ENCODE measurements at regions not wholly inside any gene's neighbourhood (a gene's known extent, or its start where the extent isn't known, plus 50 kb on each side); places are given as distances from the start of the nearest gene placed in this dataset.

GRCh38 chr20:11550657-11551338 is 366.9 kb upstream of the BTBD3 start:
- DNase-seq: no peak

DNA sequence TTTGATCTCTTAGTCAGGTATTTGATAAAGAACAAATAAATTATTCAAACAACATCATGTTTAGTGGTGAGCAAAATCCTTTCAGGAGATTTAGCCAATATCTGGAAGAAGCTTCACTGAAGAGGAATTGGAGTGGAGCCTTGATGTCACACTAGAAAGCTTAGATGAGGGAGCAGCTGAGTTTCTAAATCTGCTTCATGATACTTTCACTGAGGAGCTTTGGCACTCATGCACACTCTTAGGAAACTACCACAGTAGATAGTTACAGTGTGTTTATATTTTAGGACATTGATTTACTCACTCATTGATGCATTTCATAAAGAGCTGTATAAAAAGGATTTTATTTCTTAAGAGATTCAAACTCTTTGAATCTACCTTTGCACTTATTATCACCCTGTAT is 366.2 kb upstream of the BTBD3 start:
- no peak for DNase-seq

GRCh38 chr20:11553603-11554002 is 364.1 kb upstream of the BTBD3 start:
- no peak for DNase-seq

GRCh38 chr20:11555510-11555909 is 362.2 kb upstream of the BTBD3 start:
- no peak for DNase-seq

- no peak for DNase-seq
These were observed 361.3 kb upstream of the BTBD3 start for GRCh38 chr20:11556410-11556809.

DNA sequence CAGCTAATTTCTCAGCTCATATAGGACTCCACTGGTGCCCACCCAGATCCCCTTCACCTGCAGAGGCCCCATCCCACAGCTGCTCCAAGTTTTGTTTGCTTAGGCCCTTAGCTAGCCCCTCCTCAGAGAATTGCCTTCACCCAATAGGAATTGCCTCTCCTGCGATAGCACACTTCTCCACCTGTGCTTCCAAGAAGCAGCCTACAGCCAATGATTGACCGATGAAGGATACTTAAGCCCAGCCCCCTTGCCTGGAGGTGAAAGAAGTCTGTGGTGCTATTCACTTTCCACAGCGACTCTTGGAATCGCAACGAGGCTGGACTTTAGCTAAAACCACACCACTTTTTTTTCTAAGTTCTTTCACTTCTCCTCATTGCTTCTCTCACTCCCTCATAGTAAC is 353.2 kb upstream of the BTBD3 start:
- DNase-seq: no peak

DNA sequence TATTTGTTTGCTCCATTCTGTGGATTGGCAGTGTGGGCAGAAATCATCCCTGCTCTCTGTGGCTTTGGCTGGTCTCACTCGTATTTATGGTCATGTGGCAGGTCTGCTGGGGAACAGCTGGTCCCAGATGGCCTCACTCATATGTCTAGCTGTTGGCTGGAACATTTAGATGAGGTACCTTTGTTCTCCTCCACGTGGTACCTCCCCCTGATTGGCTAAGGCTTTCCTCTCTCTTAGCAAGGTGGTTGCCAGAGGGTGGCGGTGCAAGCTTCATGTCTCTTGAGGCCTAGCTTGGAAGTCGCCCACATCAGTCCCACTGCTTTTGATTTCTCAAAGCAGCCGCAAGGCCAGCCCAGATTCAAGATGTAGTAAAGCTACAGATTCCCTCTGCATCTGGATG is 348.5 kb upstream of the BTBD3 start:
- DNase-seq: no peak

DNA sequence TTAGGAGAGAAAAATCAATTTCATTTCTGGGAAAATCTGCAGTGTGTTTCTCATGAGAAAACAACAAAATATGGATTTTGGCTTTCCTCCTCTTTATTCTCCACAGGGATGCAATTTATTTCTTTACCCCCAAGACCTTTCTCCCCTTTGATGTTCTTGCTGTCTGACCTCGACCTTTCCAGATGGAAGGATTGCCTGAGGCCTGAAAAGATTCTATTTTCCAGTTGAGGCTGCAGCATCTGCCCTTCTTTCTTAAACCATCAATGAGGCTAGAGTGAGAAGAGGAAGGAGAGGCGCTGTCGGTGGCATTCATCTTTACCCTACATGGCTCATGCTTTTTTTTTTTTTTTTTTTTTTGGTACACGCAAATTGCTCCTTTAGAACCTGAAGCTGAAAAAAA is 344.2 kb upstream of the BTBD3 start:
- DNase-seq: no peak

DNA sequence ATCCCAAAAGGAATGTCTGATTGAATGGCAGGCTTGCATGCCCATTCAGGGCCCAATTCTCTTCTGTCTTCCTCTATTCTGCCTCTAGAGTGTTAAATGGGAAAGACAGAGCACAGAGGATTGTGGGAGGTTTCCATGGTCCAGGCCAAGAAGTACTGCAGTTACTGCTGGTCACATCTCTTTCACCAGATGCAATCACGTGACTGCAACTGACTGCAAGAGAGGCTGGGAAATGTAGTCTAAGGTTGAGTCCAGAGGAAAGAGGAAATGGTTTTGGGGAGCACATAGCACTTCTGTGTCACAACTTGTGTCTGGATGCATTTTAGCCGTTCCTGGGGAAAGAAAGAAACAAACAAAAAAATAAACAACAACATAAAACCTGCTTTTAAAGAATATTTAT is 336.4 kb upstream of the BTBD3 start:
- DNase-seq: no peak

- no peak for DNase-seq
These were observed 335.6 kb upstream of the BTBD3 start for GRCh38 chr20:11582060-11582459.

GRCh38 chr20:11585752-11586352 is 331.8 kb upstream of the BTBD3 start:
- DNase-seq: no peak

DNA sequence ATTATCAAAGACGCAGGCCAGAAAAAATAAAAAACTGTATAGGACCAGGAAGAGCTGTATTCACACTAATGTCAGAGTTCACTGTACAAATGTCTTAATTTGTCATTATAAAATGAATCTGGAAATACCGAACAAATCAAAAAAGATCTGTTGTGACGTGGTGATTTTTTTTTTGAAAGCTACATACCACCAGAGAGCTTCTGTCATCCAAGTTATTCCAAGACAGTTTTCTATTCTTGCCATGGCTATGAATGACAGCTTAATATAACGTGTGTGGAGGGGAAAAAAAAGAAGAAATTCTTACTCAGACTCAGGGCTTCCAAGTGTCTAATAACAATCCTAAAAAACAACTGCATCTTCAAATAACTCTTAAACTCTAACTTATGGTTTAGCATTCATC is 328.8 kb upstream of the BTBD3 start:
- DNase-seq: no peak

- DNase-seq: no peak
These were observed 325.7 kb upstream of the BTBD3 start for GRCh38 chr20:11591965-11592364.

GRCh38 chr20:11604339-11604738 is 313.4 kb upstream of the BTBD3 start:
- DNase-seq: no peak

DNA sequence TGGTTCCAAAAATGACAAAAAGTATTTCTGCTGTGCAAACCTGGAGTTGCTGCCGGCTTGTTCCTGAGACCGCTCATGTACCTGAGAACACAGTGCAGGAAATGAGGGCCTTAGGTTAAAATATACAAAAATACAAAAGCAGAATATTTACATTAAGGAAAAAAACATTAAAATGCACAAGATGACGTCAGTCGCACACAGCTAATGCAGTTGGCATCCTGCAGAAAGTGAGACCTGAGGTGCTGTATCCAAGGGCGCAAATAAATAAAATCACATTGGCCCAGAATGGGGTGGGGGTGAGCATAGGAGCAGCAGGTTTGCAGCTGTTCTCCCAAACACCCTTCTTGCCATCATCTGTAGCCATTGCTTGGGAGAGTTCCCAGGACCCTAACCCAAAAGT is 310.6 kb upstream of the BTBD3 start:
- no peak for DNase-seq

DNA sequence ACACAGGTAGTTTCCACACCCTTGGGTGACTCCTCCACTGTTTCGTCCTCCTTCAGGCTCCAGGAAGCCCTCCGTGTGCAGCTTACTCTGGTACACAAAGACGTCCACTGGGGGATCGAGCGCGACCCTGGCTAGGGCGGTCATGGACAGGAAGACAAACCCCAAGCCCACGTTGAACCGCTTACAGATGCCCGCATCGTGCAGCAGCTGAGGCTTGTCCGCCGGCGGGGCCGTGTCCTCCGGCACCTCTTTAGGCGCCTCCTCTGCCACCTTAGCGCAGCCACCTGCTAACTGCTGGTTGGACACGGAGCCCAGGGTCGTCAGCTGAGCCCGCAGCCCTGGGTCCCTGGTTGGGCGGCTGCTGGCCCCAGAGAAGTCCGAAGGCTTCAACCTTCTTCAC is 309.0 kb upstream of the BTBD3 start:
- no peak for DNase-seq

DNA sequence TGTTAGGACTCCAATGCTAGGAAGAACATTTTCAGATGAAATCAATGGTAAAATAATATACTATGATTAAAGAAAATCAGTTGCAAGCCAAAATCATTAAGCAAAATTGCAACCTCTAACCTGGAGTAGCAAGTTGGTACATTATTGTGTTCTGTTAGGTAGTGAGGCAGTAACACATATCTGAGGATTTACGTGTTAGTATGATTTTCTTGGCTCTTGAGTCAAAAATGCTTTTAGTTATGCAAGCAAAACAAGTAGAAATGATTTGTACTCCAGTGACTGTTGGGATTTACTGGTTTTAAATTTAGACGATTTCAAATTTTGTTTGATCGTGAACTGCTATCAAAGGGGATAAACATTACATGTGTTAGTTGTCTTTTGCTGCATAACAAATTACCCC is 293.0 kb upstream of the BTBD3 start:
- no peak for DNase-seq

- DNase-seq: no peak
These were observed 291.1 kb upstream of the BTBD3 start for GRCh38 chr20:11626551-11626950.

GRCh38 chr20:11642866-11643265 is 274.8 kb upstream of the BTBD3 start:
- no peak for DNase-seq

DNA sequence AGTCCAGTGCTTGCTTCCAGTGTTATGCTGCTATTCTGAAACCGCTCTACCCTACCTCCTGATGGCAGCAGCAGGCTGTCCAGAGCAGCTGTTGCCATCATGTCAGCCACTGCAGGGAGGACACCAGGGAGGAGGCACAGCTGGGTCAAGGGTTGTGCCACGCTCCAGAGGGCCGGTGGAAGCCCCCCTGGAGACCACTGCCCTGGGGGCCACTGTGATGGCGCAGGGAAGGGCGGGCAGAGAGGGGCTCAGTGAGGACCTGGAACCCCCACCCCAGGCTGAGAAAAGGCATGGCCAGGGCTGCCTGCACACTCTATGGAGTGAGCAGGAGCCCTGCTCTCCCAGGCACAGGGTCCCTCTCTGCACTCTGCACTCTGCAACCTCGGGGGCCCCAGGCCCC is 271.3 kb upstream of the BTBD3 start:
- no peak for DNase-seq

DNA sequence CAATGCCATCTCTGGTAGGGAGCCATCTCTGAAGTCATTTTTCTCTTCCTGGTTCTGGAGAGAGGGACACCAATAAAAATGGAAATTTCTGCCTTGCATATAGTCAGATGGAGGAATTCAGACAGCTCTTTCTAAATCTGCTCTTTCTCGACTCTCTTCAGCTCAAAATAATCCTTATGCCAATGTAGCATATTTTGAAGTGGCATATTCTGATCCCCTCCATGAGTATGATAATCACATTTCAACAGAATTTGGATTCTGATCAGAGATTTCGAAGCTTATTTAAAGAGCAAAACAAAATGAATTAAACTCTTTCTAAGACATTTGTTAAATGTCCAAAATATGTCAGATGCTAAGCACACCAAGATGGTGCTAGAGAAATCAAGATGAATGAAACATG is 267.1 kb upstream of the BTBD3 start:
- no peak for DNase-seq

DNA sequence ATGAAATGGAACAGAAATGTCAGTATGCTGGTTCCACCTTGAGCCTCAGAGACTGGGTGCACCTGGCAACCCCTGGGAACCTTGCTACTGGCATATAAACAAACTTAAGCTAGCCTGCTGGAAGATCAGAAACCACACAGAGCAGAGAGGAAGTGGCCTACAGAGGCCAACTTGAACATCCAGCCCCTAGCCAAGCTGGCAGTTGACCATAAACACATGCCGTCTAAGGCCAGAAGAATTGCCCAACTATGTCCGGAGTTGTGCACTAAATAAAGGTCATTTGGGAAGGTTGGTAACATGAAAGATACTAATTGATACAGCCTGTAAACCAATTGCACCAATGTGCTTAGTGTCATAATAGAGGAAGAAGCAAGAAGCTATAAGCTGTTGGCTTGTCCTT is 266.6 kb upstream of the BTBD3 start:
- no peak for DNase-seq

GRCh38 chr20:11651647-11652046 is 266.0 kb upstream of the BTBD3 start:
- DNase-seq: no peak

GRCh38 chr20:11652128-11652527 is 265.6 kb upstream of the BTBD3 start:
- DNase-seq: no peak

GRCh38 chr20:11654766-11655165 is 262.9 kb upstream of the BTBD3 start:
- no peak for DNase-seq
